ENCODE measurements at regions not wholly inside any gene's neighbourhood (a gene's known extent, or its start where the extent isn't known, plus 50 kb on each side); places are given as distances from the start of the nearest gene placed in this dataset.
"Not testable (repeated sequence)": the region's sequence is repeated elsewhere in the genome, so short reads cannot be mapped to it uniquely, and the experiment has no call there.

DNA sequence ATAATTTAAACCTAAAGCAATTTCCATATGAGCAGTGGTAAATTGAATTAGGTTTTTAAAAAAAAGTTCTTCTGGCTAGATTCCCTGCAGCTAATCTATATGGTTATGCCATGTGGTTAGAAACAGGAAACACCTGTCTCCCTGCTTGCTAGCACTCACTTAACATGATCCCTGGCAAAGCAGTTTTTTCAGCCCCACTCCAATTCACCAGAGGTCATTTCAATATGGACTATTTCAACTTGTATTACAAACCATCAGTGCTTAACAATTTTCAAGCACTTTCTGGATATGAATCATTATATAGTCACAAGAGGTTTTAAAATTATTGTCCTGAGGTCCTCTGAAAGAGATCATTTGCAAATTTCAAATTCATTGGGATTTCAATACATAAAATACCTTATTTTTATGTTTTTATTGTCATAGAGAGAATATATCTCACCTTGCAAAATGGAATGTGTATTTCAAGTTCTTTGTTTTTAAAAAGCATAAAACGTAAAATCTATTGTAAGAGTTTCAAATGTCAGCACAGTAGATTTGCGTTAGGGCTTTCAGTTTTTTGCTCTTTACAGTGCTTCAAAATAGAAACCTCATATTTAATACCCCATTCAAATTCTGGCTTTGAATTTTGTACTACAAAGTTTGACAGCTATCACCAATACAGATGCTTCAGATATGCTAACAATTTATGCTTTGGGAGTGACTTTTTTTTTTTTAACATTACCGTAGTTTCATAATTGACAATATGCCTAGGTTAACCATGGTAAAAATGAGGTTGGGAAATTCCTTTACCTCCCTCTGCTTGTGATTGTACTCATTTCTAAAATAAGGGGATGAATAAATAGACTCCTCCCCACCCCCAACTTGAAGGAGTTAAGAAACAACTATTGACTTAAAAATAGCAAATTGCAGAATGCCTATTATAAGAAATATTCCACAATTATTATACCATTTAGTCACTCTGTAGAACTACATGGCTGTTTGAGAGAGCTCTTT, 117.5 kb upstream of the HGF start:
- DNase-seq (ENCODE audit: low read depth in 3 of 3, low spot score in 2 of 3), result no peak

DNA sequence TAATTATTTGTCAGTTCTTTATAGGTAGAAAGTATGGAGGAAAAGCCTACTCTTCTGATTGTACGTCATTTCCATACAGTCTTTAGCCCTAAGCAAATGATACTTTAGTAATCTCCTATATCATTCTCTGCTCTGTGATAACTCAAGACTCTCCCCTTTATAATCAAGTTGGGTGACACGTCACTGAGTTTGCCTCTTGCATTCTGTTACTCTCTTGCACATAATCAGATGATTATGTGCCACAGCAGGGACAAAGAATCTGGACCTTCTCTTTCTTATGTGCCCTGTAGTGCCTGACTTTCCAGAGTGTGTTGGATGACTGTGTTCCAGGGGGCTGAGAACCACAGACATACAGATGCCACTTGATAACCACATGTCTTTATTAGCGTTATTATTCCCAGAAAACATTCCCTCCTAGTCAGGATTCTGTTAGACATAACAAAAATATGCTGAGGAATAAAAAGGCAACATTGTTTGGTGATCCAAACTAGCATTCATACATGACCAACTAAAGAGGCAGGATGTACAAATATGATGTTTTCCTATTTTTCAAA, 116.4 kb upstream of the HGF start:
- no peak for DNase-seq (ENCODE audit: low read depth in 3 of 3, low spot score in 2 of 3)

- DNase-seq (ENCODE audit: low read depth in 3 of 3, low spot score in 2 of 3), result no peak
These were observed 115.0 kb upstream of the HGF start for GRCh38 chr7:81884817-81885216.

- no peak for DNase-seq (ENCODE audit: low read depth in 3 of 3, low spot score in 2 of 3)
These were observed 114.0 kb upstream of the HGF start for GRCh38 chr7:81883801-81884393.

- DNase-seq (ENCODE audit: low read depth in 3 of 3, low spot score in 2 of 3), result no peak
These were observed 112.2 kb upstream of the HGF start for GRCh38 chr7:81882086-81882485.

GRCh38 chr7:81877890-81878289, 108.0 kb upstream of the HGF start:
- DNase-seq (ENCODE audit: low read depth in 3 of 3, low spot score in 2 of 3), result no peak

- DNase-seq (ENCODE audit: low read depth in 3 of 3, low spot score in 2 of 3), result no peak
These were observed 103.7 kb upstream of the HGF start for GRCh38 chr7:81873559-81873958.

GRCh38 chr7:81871606-81872265, 101.9 kb upstream of the HGF start:
- DNase-seq (ENCODE audit: low read depth in 3 of 3, low spot score in 2 of 3), result no peak

GRCh38 chr7:81870608-81871007, 100.8 kb upstream of the HGF start:
- DNase-seq (ENCODE audit: low read depth in 3 of 3, low spot score in 2 of 3), result no peak

GRCh38 chr7:81869670-81870069, 99.8 kb upstream of the HGF start:
- no peak for DNase-seq (ENCODE audit: low read depth in 3 of 3, low spot score in 2 of 3)

- DNase-seq (ENCODE audit: low read depth in 3 of 3, low spot score in 2 of 3), result no peak
These were observed 95.9 kb upstream of the HGF start for GRCh38 chr7:81865754-81866153.

DNA sequence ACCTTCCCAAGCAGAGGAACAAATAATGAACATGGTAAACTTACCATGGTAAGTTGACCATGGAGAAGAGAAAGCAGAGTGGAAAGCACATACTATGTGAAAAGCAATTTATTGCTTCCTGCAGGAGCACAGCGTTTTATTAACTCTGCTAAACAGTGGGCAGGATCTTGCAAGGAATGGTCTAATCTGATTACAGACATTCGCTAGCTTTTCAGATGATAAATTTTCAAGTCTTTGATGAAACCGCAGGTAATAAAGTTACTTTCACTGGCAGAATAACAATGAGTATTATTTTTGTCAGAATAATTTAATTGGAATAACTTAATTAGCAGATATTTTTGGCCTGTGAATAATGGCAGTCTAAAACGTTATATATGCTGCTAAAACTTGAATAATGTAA, 89.6 kb upstream of the HGF start:
- no peak for DNase-seq (ENCODE audit: low read depth in 3 of 3, low spot score in 2 of 3)

DNA sequence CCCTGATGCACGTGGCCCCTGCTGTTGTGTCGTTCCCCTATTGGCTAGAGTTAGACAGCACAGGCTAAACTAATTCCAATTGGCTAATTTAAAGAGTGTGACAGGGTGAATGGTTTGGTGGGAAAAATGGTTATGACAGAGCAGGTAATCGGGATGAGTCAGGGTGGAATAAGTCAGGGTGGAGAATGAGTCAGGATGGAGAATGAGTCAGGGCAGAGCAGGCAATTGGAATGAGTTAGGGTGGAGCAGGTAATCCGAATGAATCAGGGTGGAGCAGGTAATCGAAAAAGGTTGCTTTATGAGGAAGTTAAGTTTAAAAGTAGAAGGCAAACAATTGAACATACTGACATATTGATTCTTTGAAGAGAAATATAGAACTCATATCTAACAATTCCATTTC, 89.0 kb upstream of the HGF start:
- DNase-seq (ENCODE audit: low read depth in 3 of 3, low spot score in 2 of 3), result not testable (repeated sequence)

DNA sequence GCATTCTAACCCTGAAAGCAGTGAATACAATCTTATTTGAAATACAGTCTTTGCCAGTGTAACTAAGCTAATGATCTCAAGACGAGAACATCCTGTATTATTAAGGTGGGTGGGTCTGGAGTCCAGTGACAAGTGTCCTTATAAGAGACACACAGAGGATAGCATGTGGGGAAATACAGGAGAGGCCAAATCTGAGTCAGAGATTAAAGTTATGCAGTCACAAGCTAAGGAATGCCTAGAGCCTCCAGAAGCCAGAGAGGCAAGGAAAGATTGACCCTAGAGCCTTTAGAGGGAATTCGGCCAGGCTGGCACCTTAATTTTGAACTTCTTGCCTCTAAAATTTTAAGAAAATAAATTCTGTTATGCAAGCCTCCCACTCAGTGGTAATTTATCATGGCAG, 87.5 kb upstream of the HGF start:
- DNase-seq (ENCODE audit: low read depth in 3 of 3, low spot score in 2 of 3), result no peak

DNA sequence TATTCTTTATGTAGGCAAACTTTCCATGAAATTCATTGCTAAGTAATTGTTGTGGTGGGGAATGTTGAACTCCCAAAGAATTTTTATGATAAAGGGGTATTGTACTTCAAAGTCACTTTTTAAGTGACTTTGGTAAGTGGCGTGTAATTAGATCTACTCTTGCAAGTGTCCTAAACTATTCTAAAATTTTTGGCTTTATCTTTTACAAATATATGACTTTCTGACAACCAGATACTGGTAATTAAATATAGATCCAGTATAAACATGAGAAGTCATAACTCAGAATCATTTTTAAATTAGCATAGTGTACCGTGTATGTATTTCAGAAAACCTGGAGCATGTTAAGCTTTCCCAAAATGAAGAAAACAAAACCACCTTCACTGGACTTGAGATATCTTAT, 84.7 kb upstream of the HGF start:
- DNase-seq (ENCODE audit: low read depth in 3 of 3, low spot score in 2 of 3), result no peak

DNA sequence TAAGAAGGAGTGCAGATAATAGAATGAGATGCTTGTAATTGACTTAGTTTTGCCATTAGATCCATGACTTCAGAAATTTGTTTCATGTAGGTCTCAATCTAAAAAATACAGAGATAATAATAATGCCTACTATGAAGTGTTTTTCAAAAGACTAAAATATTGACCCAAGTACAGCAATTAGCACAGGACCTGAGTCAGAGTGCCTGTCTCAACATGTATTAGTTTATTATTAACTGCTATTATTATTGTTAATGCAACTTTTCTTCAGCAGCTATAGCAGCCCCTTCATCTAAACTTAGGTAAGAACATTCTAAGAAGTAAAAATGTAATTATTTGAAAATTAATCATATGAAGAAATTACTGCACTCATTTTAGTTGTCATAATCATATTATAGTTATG, 82.9 kb upstream of the HGF start:
- no peak for DNase-seq (ENCODE audit: low read depth in 3 of 3, low spot score in 2 of 3)

GRCh38 chr7:81851413-81851812, 81.6 kb upstream of the HGF start:
- DNase-seq (ENCODE audit: low read depth in 3 of 3, low spot score in 2 of 3), result no peak

DNA sequence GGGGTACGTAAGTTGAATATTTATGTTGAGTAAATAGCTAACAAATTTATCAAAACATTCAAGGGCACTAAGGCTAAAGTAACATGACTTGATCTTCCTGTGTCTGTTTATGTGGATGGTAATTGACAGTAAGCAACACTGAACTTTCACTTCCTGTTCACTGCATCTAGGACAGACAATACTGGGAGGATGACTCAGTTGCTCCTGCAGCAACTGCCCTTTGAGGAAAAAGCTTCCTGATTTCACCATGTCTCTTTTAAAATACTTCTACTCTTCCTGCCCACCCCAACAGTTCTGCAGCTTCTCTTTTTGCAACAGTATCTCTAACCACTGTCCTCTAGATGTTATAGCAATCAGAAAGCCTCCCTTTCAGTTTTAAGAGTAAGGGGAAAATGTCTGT, 76.6 kb upstream of the HGF start:
- no peak for DNase-seq (ENCODE audit: low read depth in 3 of 3, low spot score in 2 of 3)

DNA sequence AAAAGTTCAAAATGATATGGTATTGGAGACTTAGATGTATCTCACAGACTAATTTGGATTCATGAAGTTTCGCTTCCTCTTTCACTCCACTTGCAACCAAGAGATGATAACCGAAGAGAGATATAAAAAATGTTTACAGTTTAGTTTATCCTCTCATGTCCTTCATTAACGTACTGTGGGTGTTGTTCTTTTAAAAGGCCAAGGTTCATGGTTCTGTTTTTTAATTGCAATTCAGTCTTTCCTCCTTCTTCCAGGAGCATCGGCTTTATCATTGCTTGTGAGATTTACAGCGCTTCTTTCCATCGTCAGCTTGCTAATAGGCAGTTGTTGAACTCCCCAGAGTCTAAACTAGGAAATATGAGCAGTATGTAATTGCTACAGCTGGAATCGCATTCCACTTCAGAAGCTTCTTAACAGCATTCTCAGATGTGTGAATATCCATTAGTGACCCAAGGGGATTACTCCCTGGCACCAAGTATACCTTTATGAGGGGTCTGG, 75.9 kb upstream of the HGF start:
- DNase-seq (ENCODE audit: low read depth in 3 of 3, low spot score in 2 of 3), result peak in 1 of 3 donors; percentile 2

- DNase-seq (ENCODE audit: low read depth in 3 of 3, low spot score in 2 of 3), result not testable (repeated sequence)
These were observed 73.8 kb upstream of the HGF start for GRCh38 chr7:81843657-81844056.

DNA sequence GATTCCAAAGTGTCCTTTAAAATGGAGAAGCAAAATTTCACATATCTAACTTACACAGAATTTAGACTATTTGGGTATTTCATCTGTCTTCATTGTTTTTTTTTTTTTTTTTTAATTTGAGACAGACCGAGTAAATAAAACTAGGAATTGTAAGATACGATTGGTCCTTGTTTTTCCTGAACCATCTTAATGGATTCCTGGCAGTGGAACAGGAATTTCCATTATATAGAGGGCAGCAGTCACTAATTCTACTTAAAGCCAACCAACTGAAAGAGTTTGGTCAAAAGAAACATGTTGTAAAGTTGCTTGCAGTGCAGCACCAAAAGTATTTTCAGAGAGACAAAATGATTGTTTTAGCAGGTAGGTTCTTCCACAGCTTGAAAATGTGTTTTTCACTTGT, 72.5 kb upstream of the HGF start:
- no peak for DNase-seq (ENCODE audit: low read depth in 3 of 3, low spot score in 2 of 3)

All from right renal cortex interstitium (tissue), 3 donors.